NCI-H128 (cell line): ENCODE measurements at regions not wholly inside any gene's neighbourhood (a gene's known extent, or its start where the extent isn't known, plus 50 kb on each side); places are given as distances from the start of the nearest gene placed in this dataset.
"Not testable (repeated sequence)": the region's sequence is repeated elsewhere in the genome, so short reads cannot be mapped to it uniquely, and the experiment has no call there.

ENCODE experiments used
- DNase-seq: peaks from one replicate; lab custom pipeline; 2025; ENCODE audit not compliant: unreplicated experiment; lab: John Stamatoyannopoulos, UW

DNA sequence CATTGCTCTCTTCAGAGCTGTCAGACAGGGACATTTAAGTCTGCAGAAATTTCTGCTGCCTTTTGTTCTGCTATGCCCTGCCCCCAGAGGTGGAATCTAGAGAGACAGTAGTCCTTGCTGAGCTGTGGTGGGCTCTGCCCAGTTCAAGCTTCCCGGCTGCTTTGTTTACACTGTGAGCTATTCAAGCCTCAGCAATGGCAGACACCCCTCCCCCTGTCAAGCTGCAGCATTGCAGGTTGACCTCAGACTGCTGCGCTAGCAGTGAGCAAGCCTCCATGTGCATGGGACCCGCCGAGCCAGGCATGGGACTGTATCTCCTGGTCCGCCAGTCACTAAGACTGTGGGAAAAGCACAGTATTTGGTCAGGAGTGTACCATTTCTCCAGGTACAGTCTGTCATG lies 53.6 kb upstream of the MAPK10 start:
- DNase-seq = not testable (repeated sequence)

- no peak for DNase-seq
Observed at GRCh38 chr4:86414686-86415085, 54.8 kb upstream of the MAPK10 start.

- no peak for DNase-seq
Observed at GRCh38 chr4:86416081-86416480, 56.2 kb upstream of the MAPK10 start.

- DNase-seq = no peak
Observed at GRCh38 chr4:86421461-86421860, 61.6 kb upstream of the MAPK10 start.

GRCh38 chr4:86431543-86432116 lies 71.8 kb upstream of the MAPK10 start:
- no peak for DNase-seq

GRCh38 chr4:86432559-86433134 lies 72.8 kb upstream of the MAPK10 start:
- DNase-seq = no peak

DNA sequence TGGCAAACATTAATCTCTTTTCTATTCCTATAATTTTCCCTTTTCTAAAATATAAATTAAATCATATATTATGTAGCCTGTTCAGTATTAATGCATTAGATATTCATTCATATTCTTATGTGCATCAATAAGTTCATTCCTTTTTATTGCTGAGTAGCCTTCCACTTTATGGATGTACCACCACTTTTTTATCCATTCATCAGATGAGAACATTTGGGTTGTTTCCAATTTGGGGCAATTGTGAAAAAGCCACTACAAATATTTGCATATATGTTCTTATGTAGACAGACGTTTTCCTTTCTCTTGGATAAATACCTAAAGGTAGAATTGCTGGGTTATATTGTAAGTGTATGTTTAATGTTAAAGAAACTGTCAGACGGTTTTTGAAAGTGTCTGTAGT lies 79.4 kb upstream of the MAPK10 start:
- DNase-seq = no peak

GRCh38 chr4:86441175-86441936 lies 81.5 kb upstream of the MAPK10 start:
- no peak for DNase-seq

DNA sequence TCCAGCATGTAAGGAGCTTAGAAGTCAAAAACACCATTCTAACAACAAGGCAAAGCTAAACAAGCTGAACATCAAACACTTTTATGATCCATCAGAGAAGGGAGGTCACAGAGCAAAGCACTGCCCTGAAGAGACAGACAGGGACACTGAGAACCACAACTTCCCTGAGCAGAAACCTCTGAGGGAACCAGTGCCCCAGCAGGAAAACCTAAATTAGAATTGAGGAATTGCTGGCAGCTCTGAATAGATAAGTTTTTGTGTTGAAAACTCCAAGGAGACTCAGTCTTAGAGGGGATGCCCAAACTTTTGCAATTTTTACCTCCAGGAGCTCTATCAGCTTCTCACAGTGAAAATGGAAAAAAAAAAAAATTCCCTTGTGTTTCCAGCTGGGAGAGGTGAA lies 83.0 kb upstream of the MAPK10 start:
- no peak for DNase-seq

- DNase-seq = no peak
Observed at GRCh38 chr4:86443495-86443894, 83.6 kb upstream of the MAPK10 start.

DNA sequence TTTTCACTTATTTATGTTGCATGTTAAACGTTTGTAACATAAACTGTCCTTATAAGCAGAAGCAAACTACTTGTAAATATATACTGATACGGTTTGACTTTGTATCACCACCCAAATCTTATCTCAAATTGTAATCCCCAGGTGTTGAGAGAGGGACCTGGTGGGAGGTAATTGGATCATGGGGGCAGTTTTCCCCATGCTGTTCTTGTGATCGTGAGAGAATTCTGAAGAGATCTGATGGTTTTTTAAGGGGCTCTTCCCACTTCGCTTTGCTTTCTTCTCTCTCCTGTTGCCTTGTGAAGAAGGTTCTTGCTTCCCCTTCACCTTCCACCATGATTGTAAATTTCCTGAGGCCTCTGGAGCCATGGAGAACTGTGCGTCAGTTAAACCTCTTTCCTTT lies 87.1 kb upstream of the MAPK10 start:
- no peak for DNase-seq

DNA sequence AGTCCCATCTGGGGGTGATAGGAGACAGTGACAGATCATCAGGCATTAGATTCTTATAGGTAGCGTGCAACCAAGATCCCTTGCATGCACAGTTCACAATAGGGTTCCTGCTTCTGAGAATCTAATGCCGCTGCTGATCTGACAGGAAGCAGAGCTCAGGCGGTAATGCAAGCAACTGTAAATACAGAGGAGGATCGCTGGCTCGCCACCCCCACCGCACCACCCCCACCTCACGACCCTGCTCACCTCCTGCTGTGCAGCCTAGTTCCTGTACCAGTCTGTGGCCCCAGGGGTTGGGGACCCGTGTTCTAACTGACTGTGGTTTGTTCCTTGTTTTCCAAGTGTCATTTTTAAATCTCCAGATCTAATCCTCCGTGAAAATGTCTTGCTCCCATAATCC lies 89.0 kb upstream of the MAPK10 start:
- no peak for DNase-seq

DNA sequence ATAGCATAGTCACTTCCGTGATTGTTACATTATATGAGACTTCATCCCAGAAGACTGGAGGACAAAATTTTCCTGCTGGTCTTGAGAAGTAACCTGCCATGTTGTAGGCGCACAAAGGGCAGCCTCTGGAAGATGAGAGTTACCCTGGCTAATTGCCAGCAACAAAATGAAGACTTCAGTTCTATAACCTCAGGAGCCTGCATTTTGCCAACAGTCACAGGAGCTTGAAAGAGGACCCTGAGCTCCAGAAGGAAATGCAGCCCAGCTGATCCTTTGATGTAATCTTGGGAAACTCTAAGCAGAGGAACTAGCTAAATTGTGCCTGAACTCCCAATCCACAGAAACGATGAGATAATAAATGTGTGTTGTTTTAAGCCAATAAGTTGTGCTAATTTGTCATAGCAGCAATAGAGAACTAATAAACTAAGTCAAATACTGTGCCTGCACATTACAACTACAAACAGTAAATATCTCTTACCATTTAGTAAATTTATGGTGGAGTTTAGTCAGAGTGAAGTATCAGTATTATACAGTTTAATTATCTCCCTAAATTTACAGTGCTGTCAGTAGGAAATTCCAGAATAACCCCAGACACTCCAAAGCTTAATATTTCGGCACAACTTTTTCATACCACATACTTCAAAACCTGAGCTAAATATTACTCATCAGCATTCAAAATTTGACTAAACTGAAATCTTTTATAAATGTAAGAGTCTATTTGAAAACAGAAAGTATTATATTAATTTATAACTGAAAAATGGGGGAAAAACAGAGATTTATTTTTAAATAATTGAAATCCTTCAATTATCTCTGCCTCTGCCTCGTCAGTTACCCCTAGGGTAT lies 90.1 kb upstream of the MAPK10 start:
- no peak for DNase-seq

- DNase-seq = no peak
Observed at GRCh38 chr4:86450861-86451260, 91.0 kb upstream of the MAPK10 start.

DNA sequence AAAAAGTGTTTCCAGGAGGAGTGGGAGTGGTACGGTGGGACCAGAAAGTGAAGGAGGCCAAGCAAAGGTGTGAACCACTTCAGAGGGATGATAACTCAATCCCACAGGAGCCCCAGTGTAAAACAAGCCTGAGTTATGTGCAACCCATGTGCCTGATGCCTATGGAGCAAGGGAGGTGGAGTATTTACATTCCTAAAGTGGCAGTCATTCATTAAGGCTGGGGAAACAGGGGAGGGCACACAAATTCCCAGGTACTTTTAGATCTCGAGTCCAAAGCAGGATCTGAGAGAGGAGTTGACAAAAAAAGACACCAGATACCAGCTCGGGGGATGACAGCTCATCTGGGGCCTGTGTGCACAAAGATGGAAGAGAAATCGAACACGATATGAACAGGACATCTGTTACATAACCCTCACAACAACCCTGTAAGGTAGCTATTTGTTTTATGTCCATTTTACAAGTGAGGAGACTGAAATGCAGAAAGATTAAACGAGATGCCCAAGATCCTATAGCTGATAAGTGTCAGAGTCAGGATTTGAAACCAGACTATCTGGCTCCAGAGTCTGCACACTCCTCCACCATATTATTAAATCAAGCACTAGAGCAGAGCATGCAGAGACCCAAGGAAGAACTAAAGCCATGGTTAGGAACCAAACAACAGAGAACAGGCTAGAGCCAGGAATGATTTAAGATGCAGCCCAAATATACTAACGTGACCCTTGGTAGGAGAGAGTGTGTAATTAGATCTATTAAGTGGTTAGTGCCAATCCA lies 91.9 kb upstream of the MAPK10 start:
- DNase-seq = no peak

DNA sequence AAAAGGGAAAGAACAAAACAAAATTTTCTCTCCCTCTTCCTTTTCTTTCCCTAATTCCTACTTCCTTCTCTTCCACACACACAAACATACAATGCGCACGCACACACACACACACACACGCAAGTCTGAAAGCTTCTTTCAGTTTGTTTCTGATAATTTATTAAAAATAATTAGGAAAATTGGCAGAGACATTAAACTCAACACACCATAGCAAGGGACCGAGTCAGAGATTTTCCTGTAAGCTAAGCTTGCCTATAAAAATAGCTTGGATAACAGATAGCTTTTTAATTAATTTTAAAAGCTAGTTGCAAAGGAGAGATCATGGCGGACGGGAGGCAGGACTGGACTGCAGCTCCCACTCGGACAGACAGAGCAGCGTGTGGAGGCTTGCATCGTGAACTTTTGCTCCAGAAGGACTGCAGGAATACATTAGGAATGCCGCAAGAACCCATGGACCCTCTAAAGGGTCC lies 92.6 kb upstream of the MAPK10 start:
- DNase-seq = no peak

DNA sequence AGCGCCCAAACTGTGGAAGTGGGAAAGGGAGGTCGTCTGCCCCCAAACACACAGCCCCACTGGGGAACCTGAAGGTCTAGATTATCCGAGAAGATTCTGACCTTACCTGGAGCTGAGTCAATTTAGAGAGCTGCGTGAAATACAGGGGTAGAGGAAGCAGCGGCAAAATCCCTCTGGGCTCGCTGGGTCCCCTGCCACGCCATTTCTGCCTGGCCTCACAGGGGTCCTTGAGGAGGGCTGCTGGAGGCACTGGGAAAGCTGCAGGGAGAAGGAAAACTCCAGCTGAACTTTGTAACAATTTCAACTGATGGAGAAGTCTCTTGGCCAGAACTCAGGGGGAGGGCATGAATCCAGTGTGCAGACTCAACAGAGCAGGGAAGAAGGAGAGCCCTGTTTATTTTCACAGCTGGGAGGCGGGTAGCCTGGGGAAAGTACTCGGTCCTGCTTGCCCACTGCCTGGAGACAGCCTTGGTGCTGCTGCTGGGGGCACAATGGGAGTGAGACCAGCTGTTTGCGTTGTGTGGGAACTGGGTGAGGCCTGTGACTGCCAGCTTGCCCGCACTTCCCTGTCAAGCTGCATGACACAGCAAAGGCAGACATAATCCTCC lies 93.2 kb upstream of the MAPK10 start:
- no peak for DNase-seq

DNA sequence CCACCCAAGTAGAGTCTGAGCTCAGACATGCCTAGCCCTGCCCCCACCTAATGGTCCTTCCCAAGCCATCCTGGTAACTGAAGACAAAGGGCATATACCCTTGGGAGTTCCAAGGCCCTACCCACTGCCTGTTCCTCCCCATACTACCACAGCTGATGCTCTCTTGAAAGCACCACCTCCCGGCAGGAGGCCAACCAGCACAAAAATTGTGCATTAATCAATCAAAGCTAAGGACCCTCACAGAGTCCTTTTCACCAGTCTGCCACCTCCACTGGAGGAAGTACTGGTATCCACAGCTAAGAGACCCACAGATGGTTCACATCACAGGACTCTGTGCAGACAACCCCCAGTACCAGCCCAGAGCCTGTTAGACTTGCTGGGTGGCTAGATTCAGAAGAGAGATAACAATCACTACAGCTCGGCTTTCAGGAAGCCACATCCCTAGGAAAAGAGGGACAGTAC lies 93.8 kb upstream of the MAPK10 start:
- not testable (repeated sequence) for DNase-seq

- DNase-seq = no peak
Observed at GRCh38 chr4:86461849-86462248, 102.0 kb upstream of the MAPK10 start.

GRCh38 chr4:86472377-86473019 lies 112.6 kb upstream of the MAPK10 start:
- DNase-seq = no peak
